Natural killer cell treated with Interleukin-12 subunit alpha and Interleukin-12 subunit beta and Interleukin-15 and Interleukin-18, amount 100 ng/mL, for 72 hours (primary cell): ENCODE measurements at regions not wholly inside any gene's neighbourhood (a gene's known extent, or its start where the extent isn't known, plus 50 kb on each side); places are given as distances from the start of the nearest gene placed in this dataset.

Experiments used
- ATAC-seq, 2 donors: fragments of 150-1000 bp; cut with Tn5 transposase in 1 of 2; sonication (Bioruptor Pico), chemical (Tn5 transposase) in 1 of 2; 2 replicates each; pipeline ENCODE4 v1.10.0; 2021
- DNase-seq: peaks from one replicate; pipeline ENCODE4 v3.0.0; 2022; ENCODE audit warnings: low spot score
- H3K27ac Mint-ChIP-seq, 2 donors: 1 replicate in 1 of 2; 2 replicates in 1 of 2; pipeline ENCODE4 v1.8.0; 2022; ENCODE audit warnings: mixed read lengths in 2 of 2, mild to moderate bottlenecking in 1 of 2, moderate library complexity in 1 of 2
- H3K27me3 Mint-ChIP-seq, 2 donors: 1 replicate in 1 of 2; 2 replicates in 1 of 2; pipeline ENCODE4 v1.8.0; 2022; ENCODE audit warnings: mixed read lengths in 2 of 2
- H3K36me3 Mint-ChIP-seq: one replicate; pipeline ENCODE4 v1.8.0; 2022; ENCODE audit warnings: mixed read lengths
- H3K4me1 Mint-ChIP-seq, 2 donors: 1 replicate in 1 of 2; 2 replicates in 1 of 2; pipeline ENCODE4 v1.8.0; 2022; ENCODE audit warnings: low read depth in 2 of 2, mixed read lengths in 2 of 2, mild to moderate bottlenecking in 1 of 2
- H3K4me3 Mint-ChIP-seq: one replicate; pipeline ENCODE4 v1.8.0; 2022; ENCODE audit warnings: mixed read lengths
- H3K9me3 Mint-ChIP-seq: 2 replicates; pipeline ENCODE4 v1.8.0; 2022; ENCODE audit warnings: mixed read lengths

GRCh38 chr13:83825676-83826075, 56.6 kb downstream of the SLITRK1 start:
- no peaks in the 10 kb centered on the region for H3K27me3 Mint-ChIP-seq
- no peak overlapping the region for H3K27ac Mint-ChIP-seq
- peaks cover 8% of the 10 kb centered on the region for H3K9me3 Mint-ChIP-seq
- no peaks in the 10 kb centered on the region for H3K4me1 Mint-ChIP-seq
- no peaks in the 10 kb centered on the region for H3K36me3 Mint-ChIP-seq
- DNase-seq, result no peak
- no peak for ATAC-seq
- H3K4me3 Mint-ChIP-seq, result no peak overlapping the region

GRCh38 chr13:83824560-83824959, 57.7 kb downstream of the SLITRK1 start:
- Mint-ChIP-seq H3K27me3 (no peaks in the 10 kb centered on the region), H3K4me3 (no peak overlapping the region), H3K4me1 (no peaks in the 10 kb centered on the region), H3K27ac (no peak overlapping the region), H3K9me3 (peaks cover 2% of the 10 kb centered on the region), H3K36me3 (no peaks in the 10 kb centered on the region)
- no peak for ATAC-seq
- no peak for DNase-seq

- no peak overlapping the region for H3K4me3 Mint-ChIP-seq
- peaks cover 6% of the 10 kb centered on the region for H3K9me3 Mint-ChIP-seq
- no peak for ATAC-seq
- no peaks in the 10 kb centered on the region for H3K4me1 Mint-ChIP-seq
- no peak for DNase-seq
- no peak overlapping the region for H3K27ac Mint-ChIP-seq
- H3K36me3 Mint-ChIP-seq, result no peaks in the 10 kb centered on the region
- no peaks in the 10 kb centered on the region for H3K27me3 Mint-ChIP-seq
These were observed 58.2 kb downstream of the SLITRK1 start for GRCh38 chr13:83824120-83824519.

GRCh38 chr13:83819611-83820010, 62.7 kb downstream of the SLITRK1 start:
- ATAC-seq (no peak), DNase-seq (no peak)
- H3K4me3 Mint-ChIP-seq, result no peak overlapping the region
- no peaks in the 10 kb centered on the region for H3K4me1 Mint-ChIP-seq
- H3K36me3 Mint-ChIP-seq, result no peaks in the 10 kb centered on the region
- H3K9me3 Mint-ChIP-seq, result peaks cover 9% of the 10 kb centered on the region
- no peak overlapping the region for H3K27ac Mint-ChIP-seq
- H3K27me3 Mint-ChIP-seq, result no peaks in the 10 kb centered on the region

- ATAC-seq (no peak), DNase-seq (no peak)
- no peaks in the 10 kb centered on the region for H3K4me1 Mint-ChIP-seq
- no peak overlapping the region for H3K4me3 Mint-ChIP-seq
- peaks cover 9% of the 10 kb centered on the region for H3K9me3 Mint-ChIP-seq
- H3K27me3 Mint-ChIP-seq, result no peaks in the 10 kb centered on the region
- H3K27ac Mint-ChIP-seq, result no peak overlapping the region
- H3K36me3 Mint-ChIP-seq, result no peaks in the 10 kb centered on the region
These were observed 63.1 kb downstream of the SLITRK1 start for GRCh38 chr13:83819156-83819555.

GRCh38 chr13:83816081-83816480, 66.2 kb downstream of the SLITRK1 start:
- Mint-ChIP-seq H3K4me3 (no peak overlapping the region), H3K9me3 (peaks cover 12% of the 10 kb centered on the region), H3K27me3 (no peaks in the 10 kb centered on the region), H3K27ac (no peak overlapping the region), H3K36me3 (peaks cover 6% of the 10 kb centered on the region), H3K4me1 (no peaks in the 10 kb centered on the region)
- no peak for DNase-seq
- ATAC-seq, result no peak

GRCh38 chr13:83815598-83815997, 66.7 kb downstream of the SLITRK1 start:
- ATAC-seq (no peak), DNase-seq (no peak)
- Mint-ChIP-seq H3K4me3 (no peak overlapping the region), H3K4me1 (no peaks in the 10 kb centered on the region), H3K9me3 (peaks cover 12% of the 10 kb centered on the region), H3K27ac (no peak overlapping the region), H3K27me3 (no peaks in the 10 kb centered on the region), H3K36me3 (peaks cover 6% of the 10 kb centered on the region)

GRCh38 chr13:83810136-83810535, 72.1 kb downstream of the SLITRK1 start:
- H3K36me3 Mint-ChIP-seq, result peaks cover 6% of the 10 kb centered on the region
- no peak overlapping the region for H3K27ac Mint-ChIP-seq
- no peaks in the 10 kb centered on the region for H3K27me3 Mint-ChIP-seq
- DNase-seq (no peak), ATAC-seq (no peak)
- peaks cover 5% of the 10 kb centered on the region for H3K9me3 Mint-ChIP-seq
- H3K4me1 Mint-ChIP-seq, result no peaks in the 10 kb centered on the region
- no peak overlapping the region for H3K4me3 Mint-ChIP-seq

- Mint-ChIP-seq H3K4me1 (no peaks in the 10 kb centered on the region), H3K27ac (no peak overlapping the region), H3K9me3 (peaks cover 6% of the 10 kb centered on the region), H3K4me3 (no peak overlapping the region), H3K27me3 (no peaks in the 10 kb centered on the region), H3K36me3 (no peaks in the 10 kb centered on the region)
- DNase-seq, result no peak
- ATAC-seq, result no peak
These were observed 77.8 kb downstream of the SLITRK1 start for GRCh38 chr13:83804356-83804962.

GRCh38 chr13:83798731-83799130, 83.5 kb downstream of the SLITRK1 start:
- Mint-ChIP-seq H3K27me3 (no peaks in the 10 kb centered on the region), H3K9me3 (no peaks in the 10 kb centered on the region), H3K36me3 (no peaks in the 10 kb centered on the region), H3K4me1 (no peaks in the 10 kb centered on the region), H3K4me3 (no peak overlapping the region), H3K27ac (no peak overlapping the region)
- DNase-seq (no peak), ATAC-seq (no peak)

GRCh38 chr13:83796364-83796763, 85.9 kb downstream of the SLITRK1 start:
- ATAC-seq (no peak), DNase-seq (no peak)
- no peak overlapping the region for H3K4me3 Mint-ChIP-seq
- no peaks in the 10 kb centered on the region for H3K9me3 Mint-ChIP-seq
- no peak overlapping the region for H3K27ac Mint-ChIP-seq
- no peaks in the 10 kb centered on the region for H3K27me3 Mint-ChIP-seq
- no peaks in the 10 kb centered on the region for H3K4me1 Mint-ChIP-seq
- no peaks in the 10 kb centered on the region for H3K36me3 Mint-ChIP-seq

- DNase-seq (no peak), ATAC-seq (no peak)
- H3K4me3 Mint-ChIP-seq, result no peak overlapping the region
- H3K27ac Mint-ChIP-seq, result no peak overlapping the region
- no peaks in the 10 kb centered on the region for H3K9me3 Mint-ChIP-seq
- H3K36me3 Mint-ChIP-seq, result no peaks in the 10 kb centered on the region
- H3K4me1 Mint-ChIP-seq, result no peaks in the 10 kb centered on the region
- no peaks in the 10 kb centered on the region for H3K27me3 Mint-ChIP-seq
These were observed 87.7 kb downstream of the SLITRK1 start for GRCh38 chr13:83794583-83794982.

GRCh38 chr13:83780227-83780626, 102.0 kb downstream of the SLITRK1 start:
- Mint-ChIP-seq H3K36me3 (peaks cover 4% of the 10 kb centered on the region), H3K4me1 (no peaks in the 10 kb centered on the region), H3K9me3 (peaks cover 12% of the 10 kb centered on the region), H3K27me3 (no peaks in the 10 kb centered on the region), H3K4me3 (no peak overlapping the region), H3K27ac (no peak overlapping the region)
- DNase-seq (no peak), ATAC-seq (no peak)

- Mint-ChIP-seq H3K36me3 (no peaks in the 10 kb centered on the region), H3K27ac (no peak overlapping the region), H3K27me3 (no peaks in the 10 kb centered on the region), H3K4me1 (no peaks in the 10 kb centered on the region), H3K4me3 (no peak overlapping the region), H3K9me3 (no peaks in the 10 kb centered on the region)
- ATAC-seq (no peak), DNase-seq (no peak)
These were observed 108.3 kb downstream of the SLITRK1 start for GRCh38 chr13:83773961-83774360.

- ATAC-seq (no peak), DNase-seq (no peak)
- H3K36me3 Mint-ChIP-seq, result no peaks in the 10 kb centered on the region
- H3K4me1 Mint-ChIP-seq, result no peaks in the 10 kb centered on the region
- no peak overlapping the region for H3K27ac Mint-ChIP-seq
- no peak overlapping the region for H3K4me3 Mint-ChIP-seq
- no peaks in the 10 kb centered on the region for H3K27me3 Mint-ChIP-seq
- H3K9me3 Mint-ChIP-seq, result peaks cover 3% of the 10 kb centered on the region
These were observed 116.5 kb downstream of the SLITRK1 start for GRCh38 chr13:83765796-83766195.
